Thyroid gland (tissue), 4 donors: ENCODE measurements at regions not wholly inside any gene's neighbourhood (a gene's known extent, or its start where the extent isn't known, plus 50 kb on each side); places are given as distances from the start of the nearest gene placed in this dataset.

Source experiments
- POLR2A ChIP-seq, 2 donors: fragments of 450-650 bp; IDR thresholded peaks; one replicate each; pipeline ENCODE4 v1.6.1; 2017; ENCODE audit warnings: antibody characterized with exemption in 2 of 2, mild to moderate bottlenecking in 2 of 2, moderate library complexity in 1 of 2
- TF ChIP-seq, protein P1 (sequence below), 6 experiments: fragments of 200-600 bp in 3 of 6; fragments of 450-650 bp in 3 of 6; sonication (generic) in 3 of 6; IDR thresholded peaks; one replicate each; pipeline ENCODE4 v1.5.1; 2016 to 2019; ENCODE audit warnings: antibody characterized with exemption in 6 of 6, mild to moderate bottlenecking in 2 of 6, inconsistent platforms in 1 of 6, moderate library complexity in 1 of 6

DNA sequence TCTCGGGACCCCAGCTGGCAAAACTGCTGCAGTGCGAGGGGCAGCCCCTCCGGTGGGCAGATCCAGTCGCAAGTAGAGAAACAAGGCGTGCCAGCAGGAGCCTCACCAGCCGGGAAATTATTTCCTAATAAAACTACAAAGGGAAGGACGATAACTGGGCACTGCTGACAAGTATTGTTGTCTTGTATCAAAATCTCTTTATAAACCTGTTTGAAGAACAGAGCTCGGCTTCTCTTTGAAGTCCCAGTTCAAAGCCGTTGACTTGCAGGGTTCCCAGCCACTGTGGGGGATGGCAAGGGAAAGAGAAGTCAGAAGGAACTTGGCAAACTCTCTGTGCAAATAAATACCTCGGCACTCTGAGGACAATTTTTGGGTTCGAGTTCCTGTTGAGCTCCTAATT is 504.5 kb downstream of the CD83 start:
- TF ChIP-seq, protein P1, sequence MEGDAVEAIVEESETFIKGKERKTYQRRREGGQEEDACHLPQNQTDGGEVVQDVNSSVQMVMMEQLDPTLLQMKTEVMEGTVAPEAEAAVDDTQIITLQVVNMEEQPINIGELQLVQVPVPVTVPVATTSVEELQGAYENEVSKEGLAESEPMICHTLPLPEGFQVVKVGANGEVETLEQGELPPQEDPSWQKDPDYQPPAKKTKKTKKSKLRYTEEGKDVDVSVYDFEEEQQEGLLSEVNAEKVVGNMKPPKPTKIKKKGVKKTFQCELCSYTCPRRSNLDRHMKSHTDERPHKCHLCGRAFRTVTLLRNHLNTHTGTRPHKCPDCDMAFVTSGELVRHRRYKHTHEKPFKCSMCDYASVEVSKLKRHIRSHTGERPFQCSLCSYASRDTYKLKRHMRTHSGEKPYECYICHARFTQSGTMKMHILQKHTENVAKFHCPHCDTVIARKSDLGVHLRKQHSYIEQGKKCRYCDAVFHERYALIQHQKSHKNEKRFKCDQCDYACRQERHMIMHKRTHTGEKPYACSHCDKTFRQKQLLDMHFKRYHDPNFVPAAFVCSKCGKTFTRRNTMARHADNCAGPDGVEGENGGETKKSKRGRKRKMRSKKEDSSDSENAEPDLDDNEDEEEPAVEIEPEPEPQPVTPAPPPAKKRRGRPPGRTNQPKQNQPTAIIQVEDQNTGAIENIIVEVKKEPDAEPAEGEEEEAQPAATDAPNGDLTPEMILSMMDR (IDR thresholded peaks at IDR 0.05): no peak
- no peak for TF ChIP-seq POLR2A (IDR thresholded peaks at IDR 0.05)
